K562 (cell line): ENCODE measurements at regions not wholly inside any gene's neighbourhood (a gene's known extent, or its start where the extent isn't known, plus 50 kb on each side); places are given as distances from the start of the nearest gene placed in this dataset.

ENCODE experiments used
- ATAC-seq: fragments of 200-7000 bp; cut with Tn5 transposase; 3 replicates; pipeline ENCODE4 v1.9.1; 2020; ENCODE audit warnings: moderate library complexity
- BruUV-seq: library from RNA; stranded (reverse); fragments of 400-500 nt; replicated peaks from 2 replicates; lab custom pipeline; 2021; lab: Mats Ljungman, UMichigan
- CTCF ChIA-PET: fragments of 300-600 bp; formaldehyde crosslinking; extraction: SDS; loops from one replicate; lab custom pipeline; 2021; ENCODE audit warnings: low intra/inter-chr PET ratio; lab: Yijun Ruan, JAX
- POLR2A ChIA-PET: fragments of 300-600, 350-650 bp; sonication (Branson Sonifier 250); formaldehyde crosslinking; extraction: SDS; loops from one replicate; lab custom pipeline; 2021; ENCODE audit warnings: antibody characterized with exemption, inconsistent platforms; lab: Yijun Ruan, JAX
- DNase-seq, 4 experiments: peaks; one replicate each; pipeline versions ENCODE4 v3.0.0 to v3.0.0-alpha.2; 2011 to 2018; ENCODE audit warnings: low spot score in 3 of 4, mixed read lengths in 3 of 4; ENCODE audit errors: extremely low read depth in 1 of 4
- FAIRE-seq: peaks from 2 replicates; lab custom pipeline; 2011; peaks lifted over from hg19 to GRCh38; lab: Jason Lieb, UNC
- H2AFZ ChIP-seq: 2 replicates; pipeline ENCODE4 v1.6.0; 2011; ENCODE audit warnings: low read depth, low read length, control low read depth, inconsistent platforms
- H3K27ac ChIP-seq: fragments of 200-600 bp; 3 replicates; pipeline ENCODE4 v1.8.0; 2011; ENCODE audit warnings: low read depth, mild to moderate bottlenecking, control low read depth, inconsistent platforms, low read length, moderate library complexity, mixed read lengths; ENCODE audit errors: extremely low read depth
- H3K27me3 ChIP-seq, 2 experiments: fragments of 300-600 bp in 1 of 2; 2 replicates in 1 of 2; 3 replicates in 1 of 2; pipeline versions ENCODE4 v1.6.0 to v1.8.0; 2011; ENCODE audit warnings: inconsistent platforms in 2 of 2, low read length in 2 of 2, mild to moderate bottlenecking in 1 of 2, mixed read lengths in 1 of 2, moderate library complexity in 1 of 2; ENCODE audit not compliant: control insufficient read depth in 2 of 2, insufficient read depth in 2 of 2
- H3K36me3 ChIP-seq: fragments of 300-600 bp; 3 replicates; pipeline ENCODE4 v1.8.0; 2011; ENCODE audit warnings: mild to moderate bottlenecking, low read length, inconsistent platforms; ENCODE audit not compliant: control insufficient read depth, insufficient read depth
- H3K4me1 ChIP-seq, 2 experiments: fragments of 200-600 bp in 1 of 2; replicated peaks in 1 of 2; 2 replicates in 1 of 2; 3 replicates in 1 of 2; pipeline versions ENCODE4 v1.5.1 to v1.8.0; 2011; ENCODE audit warnings: inconsistent platforms in 2 of 2, low read length in 2 of 2, mild to moderate bottlenecking in 1 of 2, mixed read lengths in 1 of 2, moderate library complexity in 1 of 2; ENCODE audit not compliant: control insufficient read depth in 2 of 2, insufficient read depth in 2 of 2
- H3K4me2 ChIP-seq: 2 replicates; pipeline ENCODE4 v1.6.1; 2011; ENCODE audit warnings: low read length, control low read depth, inconsistent platforms, mixed read lengths; ENCODE audit not compliant: insufficient read depth
- H3K4me3 ChIP-seq: fragments of 200-600 bp; sonication (generic), shearing (Covaris generic); 2 replicates; pipeline ENCODE4 v1.5.1; 2016; ENCODE audit warnings: control low read depth, inconsistent platforms
- H3K79me2 ChIP-seq: fragments of 200-600 bp; 3 replicates; pipeline ENCODE4 v1.8.0; 2011; ENCODE audit warnings: low read length, inconsistent platforms; ENCODE audit not compliant: control insufficient read depth, insufficient read depth
- H3K9ac ChIP-seq, 2 experiments: 2 replicates each; pipeline versions ENCODE4 v1.6.0 to v1.6.1; 2011; ENCODE audit warnings: low read depth in 2 of 2, low read length in 2 of 2, control low read depth in 1 of 2, inconsistent platforms in 1 of 2, mild to moderate bottlenecking in 1 of 2, mixed read lengths in 1 of 2; ENCODE audit not compliant: insufficient read depth in 1 of 2
- H3K9me1 ChIP-seq: one replicate; pipeline ENCODE4 v1.6.0; 2011; ENCODE audit warnings: inconsistent platforms, mild to moderate bottlenecking, low read length, moderate library complexity; ENCODE audit not compliant: control insufficient read depth, insufficient read depth
- H3K9me3 ChIP-seq: replicated peaks from 2 replicates; pipeline ENCODE4 v1.5.1; 2011; ENCODE audit warnings: low read depth, low read length, inconsistent platforms; ENCODE audit not compliant: control insufficient read depth, insufficient read depth
- H4K20me1 ChIP-seq: replicated peaks from 2 replicates; pipeline ENCODE4 v1.6.1; 2011; ENCODE audit warnings: low read length, inconsistent platforms, mixed read lengths; ENCODE audit not compliant: control insufficient read depth, insufficient read depth
- BCL6 ChIP-seq: fragments of 250-450 bp; sonication (Bioruptor Pico); IDR thresholded peaks from 2 replicates; pipeline ENCODE4 v1.4.0; 2020
- CEBPG ChIP-seq, 3 experiments: fragments of 200-800 bp in 1 of 3; sonication (Bioruptor generic) in 1 of 3; sonication (generic) in 1 of 3; formaldehyde crosslinking in 1 of 3; IDR thresholded peaks in 2 of 3; conservative IDR thresholded peaks in 1 of 3; 2 replicates each; pipeline versions ENCODE4 v1.6.1 to v1.8.0; 2016 to 2022; ENCODE audit warnings: missing compliant biosample characterization in 2 of 3, missing genetic modification characterization in 2 of 3, mild to moderate bottlenecking in 1 of 3, missing genetic modification reagents in 1 of 3
- LEF1 ChIP-seq: fragments of 450-650 bp; IDR thresholded peaks from 2 replicates; pipeline ENCODE4 v1.6.1; 2016; ENCODE audit warnings: mild to moderate bottlenecking
- MEIS2 ChIP-seq: fragments of 450-650 bp; IDR thresholded peaks from 2 replicates; pipeline ENCODE4 v1.6.1; 2014; ENCODE audit warnings: mild to moderate bottlenecking; ENCODE audit not compliant: partially characterized antibody
- PBX2 ChIP-seq, 2 experiments: IDR thresholded peaks in 1 of 2; conservative IDR thresholded peaks in 1 of 2; 2 replicates each; pipeline ENCODE4 v1.6.1; 2016; ENCODE audit warnings: low read depth in 2 of 2, mild to moderate bottlenecking in 1 of 2, missing compliant biosample characterization in 1 of 2, missing genetic modification characterization in 1 of 2, moderate library complexity in 1 of 2
- SREBF2 ChIP-seq: sonication (generic); formaldehyde crosslinking; IDR thresholded peaks from 2 replicates; pipeline ENCODE4 v1.4.0; 2020; ENCODE audit warnings: mild to moderate bottlenecking, missing genetic modification reagents
- ZBTB26 ChIP-seq: fragments of 450-650 bp; formaldehyde crosslinking; IDR thresholded peaks from 2 replicates; pipeline ENCODE4 v1.4.0; 2022; ENCODE audit warnings: missing genetic modification characterization
- WGBS: fragments of 100-300 bp; shearing (Covaris generic); methylation state at CpG from one replicate; pipeline ENCODE4 v1.1.6; 2016; ENCODE audit warnings: low coverage, mixed read lengths; ENCODE audit not compliant: insufficient coverage; ENCODE audit errors: missing lambda C conversion rate; 5-methylcytosine and 5-hydroxymethylcytosine counted together
- in situ Hi-C: fragments of 300-500 bp; cut with MboI; formaldehyde crosslinking; loops from 4 replicates; pipeline ENCODE4 v1.15.0; 2018; ENCODE audit warnings: inconsistent platforms, mixed read lengths
- intact Hi-C: fragments of 100-400 bp; cut with micrococcal nuclease; formaldehyde crosslinking; loops from 2 replicates; pipeline ENCODE4 v1.14.2; 2022
- TF ChIP-seq, protein P1 (sequence below): fragments of 450-650 bp; IDR thresholded peaks from 2 replicates; pipeline ENCODE4 v1.6.1; 2016

DNA sequence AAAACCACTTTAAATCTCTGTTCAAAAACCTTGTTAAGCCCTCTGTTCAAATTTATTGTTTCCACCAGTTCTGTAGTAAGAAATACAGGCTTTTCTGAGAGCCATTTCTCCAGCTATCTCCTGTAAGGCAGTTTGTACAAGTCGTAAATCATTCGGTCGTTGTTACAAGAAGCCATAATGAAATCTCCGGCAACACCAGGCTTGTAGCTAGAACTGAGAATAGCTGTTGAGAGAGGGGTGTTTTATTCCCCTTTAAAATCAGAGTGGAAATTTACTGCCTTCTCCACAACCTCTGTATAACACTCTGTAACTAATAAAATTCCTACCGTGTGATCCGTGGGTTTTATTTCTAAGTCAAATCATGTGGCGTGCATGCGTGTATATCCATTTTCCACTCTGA, 335.8 kb upstream of the KAZN start:
- TF ChIP-seq BCL6 (CRISPR knock-in tag) (no peak), SREBF2 (CRISPR knock-in tag) (no peak), LEF1 (peak; percentile 28; the same call in 1 of the 2 replicates), PBX2 (CRISPR knock-in tag; IDR thresholded peaks at IDR 0.05; ENCODE audit: low read depth) (no peak), PBX2 (tag; conservative IDR thresholded peaks at IDR 0.05; ENCODE audit: low read depth) (peak; percentile 85), ZBTB26 (CRISPR knock-in tag) (no peak), MEIS2 (peak; percentile 94), CEBPG (CRISPR knock-in tag; IDR thresholded peaks at IDR 0.05) (no peak), CEBPG (tag; conservative IDR thresholded peaks at IDR 0.05 in 1 of 2, IDR thresholded peaks at IDR 0.05 in 1 of 2) (peak in 1 of 2 experiments; percentile 48; a peak in 1 of 4 replicates)
- TF ChIP-seq, protein P1, sequence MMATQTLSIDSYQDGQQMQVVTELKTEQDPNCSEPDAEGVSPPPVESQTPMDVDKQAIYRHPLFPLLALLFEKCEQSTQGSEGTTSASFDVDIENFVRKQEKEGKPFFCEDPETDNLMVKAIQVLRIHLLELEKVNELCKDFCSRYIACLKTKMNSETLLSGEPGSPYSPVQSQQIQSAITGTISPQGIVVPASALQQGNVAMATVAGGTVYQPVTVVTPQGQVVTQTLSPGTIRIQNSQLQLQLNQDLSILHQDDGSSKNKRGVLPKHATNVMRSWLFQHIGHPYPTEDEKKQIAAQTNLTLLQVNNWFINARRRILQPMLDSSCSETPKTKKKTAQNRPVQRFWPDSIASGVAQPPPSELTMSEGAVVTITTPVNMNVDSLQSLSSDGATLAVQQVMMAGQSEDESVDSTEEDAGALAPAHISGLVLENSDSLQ, result peak; percentile 90

More for the DNA sequence above, 335.8 kb upstream of the KAZN start:
- POLR2A ChIA-PET, result interaction anchor here (0.9 to 2.8 kb wide), 5 partner anchors 9 to 42 kb away, joined by 3 to 8 read pairs (median 5); no protein-coding TSS in a partner anchor
- ATAC-seq (no peak; the same call in 2 of the 3 replicates), DNase-seq (peak in 2 of 4 experiments; percentile 6 to 12), FAIRE-seq (no peak)
- CTCF ChIA-PET, result no interaction called here
- Histone ChIP-seq H3K4me2 (no peak overlapping the region), H3K4me3 (no peak overlapping the region), H3K27ac (no peak overlapping the region), H3K9ac (no peak overlapping the region), H3K36me3 (no peaks in the 10 kb centered on the region), H3K27me3 (peaks cover 40 to 41% of the 10 kb centered on the region in 2 experiments), H4K20me1 (no peaks in the 10 kb centered on the region), H3K79me2 (no peaks in the 10 kb centered on the region), H3K4me1 (no peaks in the 10 kb centered on the region; a peak in 1 of 5 replicates), H2AFZ (no peak overlapping the region), H3K9me1 (no peaks in the 10 kb centered on the region), H3K9me3 (no peaks in the 10 kb centered on the region)
- intact Hi-C loops, result no loop called here
- in situ Hi-C loops, result no loop called here
- BruUV-seq, result no TSS peak
- 6% methylated on average over 8 of the region's 8 CpGs for WGBS
